GM12878 (cell line): ENCODE measurements at regions not wholly inside any gene's neighbourhood (a gene's known extent, or its start where the extent isn't known, plus 50 kb on each side); places are given as distances from the start of the nearest gene placed in this dataset.
A peak's percentile ranks its signal among the peaks of the same experiment; 100 is the strongest.

Experiments
- ATAC-seq: fragments of 200-7000 bp; cut with Tn5 transposase; 3 replicates; pipeline ENCODE4 v1.9.1; 2020; ENCODE audit warnings: mild to moderate bottlenecking, moderate library complexity
- BruUV-seq: library from RNA; stranded (reverse); fragments of 400-500 nt; replicated peaks from 2 replicates; lab custom pipeline; 2021; lab: Mats Ljungman, UMichigan
- CTCF ChIA-PET: fragments of 300-600 bp; sonication (Branson Sonifier 250); formaldehyde crosslinking; extraction: SDS; loops from one replicate; lab custom pipeline; 2021; ENCODE audit warnings: inconsistent platforms; lab: Yijun Ruan, JAX
- POLR2A ChIA-PET: fragments of 350-600 bp; formaldehyde crosslinking; extraction: SDS; loops from one replicate; lab custom pipeline; 2021; ENCODE audit warnings: inconsistent platforms; lab: Charles Lee
- RAD21 ChIA-PET: fragments of 300-600 bp; sonication (Branson Sonifier 250); formaldehyde crosslinking; loops from one replicate; lab custom pipeline; 2023; ENCODE audit warnings: antibody characterized with exemption; ENCODE audit not compliant: unreplicated experiment; lab: Charles Lee
- SMC1A ChIA-PET: fragments of 300-600 bp; sonication (Branson Sonifier 250); formaldehyde crosslinking; loops from one replicate; lab custom pipeline; 2023; ENCODE audit not compliant: unreplicated experiment, uncharacterized antibody; lab: Charles Lee
- DNase-seq: peaks from one replicate; pipeline ENCODE4 v3.0.0-alpha.2; 2011; ENCODE audit warnings: low read depth, low spot score
- FAIRE-seq: peaks from 3 replicates; lab custom pipeline; 2011; peaks lifted over from hg19 to GRCh38; lab: Jason Lieb, UNC
- H2AFZ ChIP-seq: 2 replicates; pipeline ENCODE4 v1.6.0; 2011; ENCODE audit warnings: low read depth, low read length, control low read depth; ENCODE audit not compliant: control insufficient read depth
- H3K27ac ChIP-seq: 2 replicates; pipeline ENCODE4 v1.5.1; 2011; ENCODE audit warnings: control low read depth; ENCODE audit not compliant: control insufficient read depth, insufficient read depth
- H3K27me3 ChIP-seq, 2 experiments: replicated peaks in 1 of 2; 2 replicates each; pipeline versions ENCODE4 v1.6.0 to v1.6.1; 2011; ENCODE audit warnings: low read length in 1 of 2; ENCODE audit not compliant: control insufficient read depth in 2 of 2, insufficient read depth in 2 of 2
- H3K36me3 ChIP-seq, 2 experiments: 2 replicates each; pipeline ENCODE4 v1.5.1; 2011; ENCODE audit warnings: low read length in 1 of 2; ENCODE audit not compliant: control insufficient read depth in 2 of 2, insufficient read depth in 2 of 2
- H3K4me1 ChIP-seq: 2 replicates; pipeline ENCODE4 v1.6.1; 2011; ENCODE audit warnings: mild to moderate bottlenecking, low read length, moderate library complexity, mixed read lengths; ENCODE audit not compliant: control insufficient read depth, insufficient read depth
- H3K4me2 ChIP-seq: 2 replicates; pipeline ENCODE4 v1.6.0; 2011; ENCODE audit warnings: control low read depth; ENCODE audit not compliant: control insufficient read depth, insufficient read depth
- H3K4me3 ChIP-seq: fragments of 200-600 bp; sonication (generic); 2 replicates; pipeline ENCODE4 v1.5.1; 2016
- H3K79me2 ChIP-seq: 2 replicates; pipeline ENCODE4 v1.6.0; 2011; ENCODE audit warnings: low read length; ENCODE audit not compliant: control insufficient read depth, insufficient read depth
- H3K9ac ChIP-seq: 2 replicates; pipeline ENCODE4 v1.8.0; 2011; ENCODE audit warnings: low read length, control low read depth, mixed read lengths; ENCODE audit not compliant: control insufficient read depth, insufficient read depth
- H3K9me3 ChIP-seq: replicated peaks from 3 replicates; pipeline ENCODE4 v1.5.1; 2011; ENCODE audit warnings: mild to moderate bottlenecking, low read length; ENCODE audit not compliant: control insufficient read depth, insufficient read depth
- H4K20me1 ChIP-seq: 2 replicates; pipeline ENCODE4 v1.6.0; 2011; ENCODE audit not compliant: control insufficient read depth, insufficient read depth
- BCL11A ChIP-seq: IDR thresholded peaks from 2 replicates; pipeline ENCODE4 v1.6.1; 2011; ENCODE audit warnings: low read depth, low read length
- FOS ChIP-seq: IDR thresholded peaks from 3 replicates; pipeline ENCODE4 v1.6.1; 2011; ENCODE audit warnings: borderline replicate concordance; ENCODE audit not compliant: insufficient read length; ENCODE audit errors: extremely low read depth
- GATAD2B ChIP-seq: fragments of 450-650 bp; conservative IDR thresholded peaks from 2 replicates; pipeline ENCODE4 v1.6.1; 2017; ENCODE audit warnings: low read depth, mild to moderate bottlenecking, moderate library complexity
- JUND ChIP-seq: IDR thresholded peaks from 2 replicates; pipeline ENCODE4 v1.6.1; 2012; ENCODE audit warnings: low read depth, mild to moderate bottlenecking, low read length, improper control_type of control experiment, moderate library complexity
- NFYA ChIP-seq: IDR thresholded peaks from 2 replicates; pipeline ENCODE4 v1.6.1; 2011; ENCODE audit warnings: low read depth, mild to moderate bottlenecking, low read length, improper control_type of control experiment, borderline replicate concordance
- NRF1 ChIP-seq: conservative IDR thresholded peaks from 2 replicates; pipeline ENCODE4 v1.6.1; 2011; ENCODE audit warnings: mild to moderate bottlenecking, low read depth, low read length, improper control_type of control experiment
- SMAD5 ChIP-seq: IDR thresholded peaks from 2 replicates; pipeline ENCODE4 v1.6.1; 2016; ENCODE audit warnings: antibody characterized with exemption, low read depth
- ZNF274 ChIP-seq: IDR thresholded peaks from one replicate; pipeline ENCODE4 v1.8.0; 2011; ENCODE audit not compliant: insufficient read length, insufficient read depth
- WGBS: methylation state at CpG from one replicate; pipeline ENCODE4 v1.1.6; 2016; ENCODE audit warnings: low lambda C conversion rate; ENCODE audit not compliant: insufficient replicate concordance, insufficient coverage; ENCODE audit errors: missing lambda C conversion rate; 5-methylcytosine and 5-hydroxymethylcytosine counted together
- in situ Hi-C: fragments of 300-500 bp; cut with MboI; formaldehyde crosslinking; loops from 9 replicates; pipeline ENCODE4 v1.14.3; 2018; ENCODE audit warnings: mixed read lengths
- intact Hi-C: fragments of 100-400 bp; cut with micrococcal nuclease; formaldehyde crosslinking; loops from one replicate; pipeline ENCODE4 v1.14.2; 2022; ENCODE audit not compliant: unreplicated experiment
- TF ChIP-seq, protein P1 (sequence below): fragments of 450-650 bp; IDR thresholded peaks from 2 replicates; pipeline ENCODE4 v1.6.1; 2016; ENCODE audit warnings: mild to moderate bottlenecking
- TF ChIP-seq, protein P2 (sequence below): fragments of 450-650 bp; IDR thresholded peaks from 2 replicates; pipeline ENCODE4 v1.6.1; 2016; ENCODE audit warnings: mild to moderate bottlenecking
- TF ChIP-seq, protein P3 (sequence below): fragments of 450-650 bp; formaldehyde crosslinking; IDR thresholded peaks from 2 replicates; pipeline ENCODE4 v1.5.0; 2022; ENCODE audit warnings: mild to moderate bottlenecking, missing genetic modification characterization

DNA sequence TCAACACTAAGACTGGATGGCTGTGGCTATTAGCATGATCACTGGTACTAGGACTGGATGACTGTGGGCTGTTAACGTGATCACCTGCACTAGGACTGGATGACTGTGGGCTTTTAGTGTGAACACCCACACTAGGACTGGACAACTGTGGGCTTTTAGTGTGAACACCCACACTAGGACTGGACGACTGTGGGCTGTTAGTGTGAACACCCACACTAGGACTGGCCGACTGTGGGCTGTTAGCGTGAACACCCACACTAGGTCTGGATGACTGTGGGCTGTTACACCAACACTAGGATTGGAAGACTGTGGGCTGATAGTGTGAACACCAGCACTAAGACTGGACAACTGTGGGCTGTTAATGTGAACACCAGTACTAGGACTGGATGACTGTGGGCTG, 329.2 kb downstream of the OSTF1 start:
- no peak overlapping the region for H3K4me3 ChIP-seq
- H4K20me1 ChIP-seq, result no peaks in the 10 kb centered on the region
- no peaks in the 10 kb centered on the region for H3K36me3 ChIP-seq
- intact Hi-C loops, result no loop called here
- FAIRE-seq (no peak), ATAC-seq (no peak), DNase-seq (no peak)
- no peak overlapping the region for H3K27ac ChIP-seq
- in situ Hi-C loops, result no loop called here
- no peak overlapping the region for H3K4me2 ChIP-seq
- CTCF ChIA-PET, result no interaction called here
- H3K9ac ChIP-seq, result no peak overlapping the region
- no peak for TF ChIP-seq ZNF274
- TF ChIP-seq SMAD5, result no peak
- TF ChIP-seq BCL11A, result no peak
- TF ChIP-seq, protein P1, sequence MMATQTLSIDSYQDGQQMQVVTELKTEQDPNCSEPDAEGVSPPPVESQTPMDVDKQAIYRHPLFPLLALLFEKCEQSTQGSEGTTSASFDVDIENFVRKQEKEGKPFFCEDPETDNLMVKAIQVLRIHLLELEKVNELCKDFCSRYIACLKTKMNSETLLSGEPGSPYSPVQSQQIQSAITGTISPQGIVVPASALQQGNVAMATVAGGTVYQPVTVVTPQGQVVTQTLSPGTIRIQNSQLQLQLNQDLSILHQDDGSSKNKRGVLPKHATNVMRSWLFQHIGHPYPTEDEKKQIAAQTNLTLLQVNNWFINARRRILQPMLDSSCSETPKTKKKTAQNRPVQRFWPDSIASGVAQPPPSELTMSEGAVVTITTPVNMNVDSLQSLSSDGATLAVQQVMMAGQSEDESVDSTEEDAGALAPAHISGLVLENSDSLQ, result no peak
- TF ChIP-seq FOS, result no peak
- no peak for TF ChIP-seq NFYA
- H3K79me2 ChIP-seq, result no peaks in the 10 kb centered on the region
- no peak overlapping the region for H2AFZ ChIP-seq
- H3K9me3 ChIP-seq, result no peaks in the 10 kb centered on the region
- no TSS peak for BruUV-seq
- POLR2A ChIA-PET, result no interaction called here
- 24% methylated on average over 4 of the region's 4 CpGs for WGBS
- no peaks in the 10 kb centered on the region for H3K27me3 ChIP-seq
- SMC1A ChIA-PET, result no interaction called here
- RAD21 ChIA-PET, result no interaction called here
- no peaks in the 10 kb centered on the region for H3K4me1 ChIP-seq

DNA sequence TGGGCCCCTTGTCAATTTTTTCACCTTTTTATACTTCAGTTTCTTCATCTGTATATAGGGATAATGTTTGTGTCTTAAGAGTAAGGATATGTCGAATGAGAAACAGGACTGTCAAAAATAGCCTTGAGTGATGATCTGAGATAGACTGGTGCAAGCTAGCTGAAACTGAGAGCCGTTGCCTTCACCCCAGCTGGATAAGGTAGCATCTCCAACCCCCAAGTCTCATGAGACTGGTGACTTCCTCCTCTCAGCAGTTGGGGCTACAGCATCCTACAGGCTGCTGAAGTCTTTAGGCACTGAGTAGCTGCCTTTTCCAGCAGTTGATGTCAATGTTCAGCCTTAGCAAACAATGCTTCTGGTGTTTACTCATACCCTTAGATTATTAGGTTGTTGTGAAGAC, 330.2 kb downstream of the OSTF1 start:
- Histone ChIP-seq H3K27ac (no peak overlapping the region), H3K4me3 (no peak overlapping the region), H3K9ac (no peak overlapping the region), H4K20me1 (no peaks in the 10 kb centered on the region), H3K27me3 (no peaks in the 10 kb centered on the region), H3K79me2 (no peaks in the 10 kb centered on the region), H2AFZ (no peak overlapping the region), H3K9me3 (no peaks in the 10 kb centered on the region), H3K4me2 (no peak overlapping the region), H3K36me3 (no peaks in the 10 kb centered on the region), H3K4me1 (no peaks in the 10 kb centered on the region)
- ATAC-seq, result no peak
- FAIRE-seq, result peak; percentile 72
- intact Hi-C loops, result no loop called here
- WGBS, result 4% methylated on average over 2 of the region's 2 CpGs
- POLR2A ChIA-PET, result no interaction called here
- CTCF ChIA-PET, result no interaction called here
- RAD21 ChIA-PET, result no interaction called here
- DNase-seq, result no peak
- no TSS peak for BruUV-seq
- SMC1A ChIA-PET, result no interaction called here
- in situ Hi-C loops, result no loop called here
- TF ChIP-seq GATAD2B, result no peak
- no peak for TF ChIP-seq JUND
- no peak for TF ChIP-seq NRF1
- TF ChIP-seq, protein P2, sequence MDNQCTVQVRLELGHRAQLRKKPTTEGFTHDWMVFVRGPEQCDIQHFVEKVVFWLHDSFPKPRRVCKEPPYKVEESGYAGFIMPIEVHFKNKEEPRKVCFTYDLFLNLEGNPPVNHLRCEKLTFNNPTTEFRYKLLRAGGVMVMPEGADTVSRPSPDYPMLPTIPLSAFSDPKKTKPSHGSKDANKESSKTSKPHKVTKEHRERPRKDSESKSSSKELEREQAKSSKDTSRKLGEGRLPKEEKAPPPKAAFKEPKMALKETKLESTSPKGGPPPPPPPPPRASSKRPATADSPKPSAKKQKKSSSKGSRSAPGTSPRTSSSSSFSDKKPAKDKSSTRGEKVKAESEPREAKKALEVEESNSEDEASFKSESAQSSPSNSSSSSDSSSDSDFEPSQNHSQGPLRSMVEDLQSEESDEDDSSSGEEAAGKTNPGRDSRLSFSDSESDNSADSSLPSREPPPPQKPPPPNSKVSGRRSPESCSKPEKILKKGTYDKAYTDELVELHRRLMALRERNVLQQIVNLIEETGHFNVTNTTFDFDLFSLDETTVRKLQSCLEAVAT, result no peak
- TF ChIP-seq, protein P3, sequence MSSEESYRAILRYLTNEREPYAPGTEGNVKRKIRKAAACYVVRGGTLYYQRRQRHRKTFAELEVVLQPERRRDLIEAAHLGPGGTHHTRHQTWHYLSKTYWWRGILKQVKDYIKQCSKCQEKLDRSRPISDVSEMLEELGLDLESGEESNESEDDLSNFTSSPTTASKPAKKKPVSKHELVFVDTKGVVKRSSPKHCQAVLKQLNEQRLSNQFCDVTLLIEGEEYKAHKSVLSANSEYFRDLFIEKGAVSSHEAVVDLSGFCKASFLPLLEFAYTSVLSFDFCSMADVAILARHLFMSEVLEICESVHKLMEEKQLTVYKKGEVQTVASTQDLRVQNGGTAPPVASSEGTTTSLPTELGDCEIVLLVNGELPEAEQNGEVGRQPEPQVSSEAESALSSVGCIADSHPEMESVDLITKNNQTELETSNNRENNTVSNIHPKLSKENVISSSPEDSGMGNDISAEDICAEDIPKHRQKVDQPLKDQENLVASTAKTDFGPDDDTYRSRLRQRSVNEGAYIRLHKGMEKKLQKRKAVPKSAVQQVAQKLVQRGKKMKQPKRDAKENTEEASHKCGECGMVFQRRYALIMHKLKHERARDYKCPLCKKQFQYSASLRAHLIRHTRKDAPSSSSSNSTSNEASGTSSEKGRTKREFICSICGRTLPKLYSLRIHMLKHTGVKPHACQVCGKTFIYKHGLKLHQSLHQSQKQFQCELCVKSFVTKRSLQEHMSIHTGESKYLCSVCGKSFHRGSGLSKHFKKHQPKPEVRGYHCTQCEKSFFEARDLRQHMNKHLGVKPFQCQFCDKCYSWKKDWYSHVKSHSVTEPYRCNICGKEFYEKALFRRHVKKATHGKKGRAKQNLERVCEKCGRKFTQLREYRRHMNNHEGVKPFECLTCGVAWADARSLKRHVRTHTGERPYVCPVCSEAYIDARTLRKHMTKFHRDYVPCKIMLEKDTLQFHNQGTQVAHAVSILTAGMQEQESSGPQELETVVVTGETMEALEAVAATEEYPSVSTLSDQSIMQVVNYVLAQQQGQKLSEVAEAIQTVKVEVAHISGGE (CRISPR knock-in tag), result no peak
